ENCODE measurements at regions not wholly inside any gene's neighbourhood (a gene's known extent, or its start where the extent isn't known, plus 50 kb on each side); places are given as distances from the start of the nearest gene placed in this dataset.

GRCh38 chr3:18057471-18058091, 315.1 kb upstream of the TBC1D5 start:
- no peak overlapping the region for H3K4me3 Mint-ChIP-seq
- DNase-seq (ENCODE audit: low spot score) (no peak), ATAC-seq (no peak)
- no peaks in the 10 kb centered on the region; the same call in 2 of the 3 replicates for H3K36me3 Mint-ChIP-seq (ENCODE audit: low read depth)
- no peak overlapping the region for H3K4me3 ChIP-seq
- H3F3A ChIP-seq (replicated peaks; ENCODE audit: low read depth) = no peaks in the 10 kb centered on the region
- H2AFZ ChIP-seq = no peak overlapping the region
- H3K79me2 ChIP-seq (replicated peaks; ENCODE audit: insufficient read depth) = no peaks in the 10 kb centered on the region
- H3K9me3 Mint-ChIP-seq = peaks cover 5% of the 10 kb centered on the region; the same call in 2 of the 3 replicates
- H3K4me2 ChIP-seq = no peak overlapping the region
- no peak overlapping the region for H3K27ac Mint-ChIP-seq
- no peaks in the 10 kb centered on the region for H3K36me3 ChIP-seq (ENCODE audit: insufficient read depth)
- H3K27ac ChIP-seq (ENCODE audit: low read depth) = no peak overlapping the region
- no peaks in the 10 kb centered on the region for H4K20me1 ChIP-seq (replicated peaks; ENCODE audit: insufficient read depth)
- H3K4me1 Mint-ChIP-seq = no peaks in the 10 kb centered on the region
- TF ChIP-seq EZH2phosphoT487 (IDR thresholded peaks at IDR 0.05; ENCODE audit: unreplicated experiment) = no peak
- TF ChIP-seq ZNF114 (CRISPR knock-in tag; IDR thresholded peaks at IDR 0.05) = no peak
- no peak for TF ChIP-seq ZNF331 (CRISPR knock-in tag; IDR thresholded peaks at IDR 0.05; ENCODE audit: low read depth)
- TF ChIP-seq POLR2AphosphoS5 (IDR thresholded peaks at IDR 0.05; ENCODE audit: low read depth) = no peak
- TF ChIP-seq CTCF (conservative IDR thresholded peaks at IDR 0.05; ENCODE audit: low read depth in 2 of 2) = no peak
- no peak for TF ChIP-seq NANOG (IDR thresholded peaks at IDR 0.05; ENCODE audit: borderline replicate concordance)
- TF ChIP-seq ZNF462 (CRISPR knock-in tag; IDR thresholded peaks at IDR 0.05) = no peak
- no peak for TF ChIP-seq ETS1 (IDR thresholded peaks at IDR 0.05)
- no peak for TF ChIP-seq EZH2 (IDR thresholded peaks at IDR 0.05; ENCODE audit: low read depth, unreplicated experiment)
- no peak for TF ChIP-seq JUNB (IDR thresholded peaks at IDR 0.05; ENCODE audit: unreplicated experiment)
- no peak for TF ChIP-seq CREB1 (CRISPR knock-in tag; IDR thresholded peaks at IDR 0.05; ENCODE audit: low read depth)
- no peak for TF ChIP-seq REST (IDR thresholded peaks at IDR 0.05; ENCODE audit: unreplicated experiment)
- TF ChIP-seq STAT1 (IDR thresholded peaks at IDR 0.05; ENCODE audit: unreplicated experiment) = no peak
- no peaks in the 10 kb centered on the region for H3K27me3 Mint-ChIP-seq (ENCODE audit: insufficient read depth, low read depth, poor library complexity)
- peaks cover 5% of the 10 kb centered on the region; the same call in 1 of the 2 replicates for H3K9me2 ChIP-seq (ENCODE audit: insufficient read depth)
- no peaks in the 10 kb centered on the region for H3K4me1 ChIP-seq (ENCODE audit: insufficient read depth)
- H3K27me3 ChIP-seq (ENCODE audit: insufficient read depth) = no peaks in the 10 kb centered on the region
